ENCODE measurements at regions not wholly inside any gene's neighbourhood (a gene's known extent, or its start where the extent isn't known, plus 50 kb on each side); places are given as distances from the start of the nearest gene placed in this dataset.

DNA sequence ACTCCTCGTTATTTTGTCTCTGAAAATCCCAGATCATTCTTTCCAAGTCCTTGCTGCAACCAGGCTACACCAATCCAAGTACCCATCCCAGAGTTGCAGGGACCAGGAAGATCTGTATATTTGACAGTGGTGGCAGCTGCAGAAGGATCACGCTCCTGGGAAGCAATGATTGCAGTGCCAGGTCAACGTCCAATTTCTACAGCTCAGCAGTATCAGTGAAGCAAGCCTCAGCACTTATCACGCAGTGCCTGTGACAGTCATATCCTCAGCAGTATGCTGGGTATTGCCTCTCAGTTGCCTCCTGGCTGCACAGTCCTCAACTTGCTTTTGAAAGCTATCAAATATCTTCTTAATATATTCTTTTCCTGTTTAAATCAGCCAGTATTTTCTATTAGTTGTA lies 66.7 kb downstream of the BARHL2 start:
- DNase-seq (ENCODE audit: low read depth): no peak
- no peak overlapping the region for H3K4me3 ChIP-seq (ENCODE audit: low read depth, low read length)

DNA sequence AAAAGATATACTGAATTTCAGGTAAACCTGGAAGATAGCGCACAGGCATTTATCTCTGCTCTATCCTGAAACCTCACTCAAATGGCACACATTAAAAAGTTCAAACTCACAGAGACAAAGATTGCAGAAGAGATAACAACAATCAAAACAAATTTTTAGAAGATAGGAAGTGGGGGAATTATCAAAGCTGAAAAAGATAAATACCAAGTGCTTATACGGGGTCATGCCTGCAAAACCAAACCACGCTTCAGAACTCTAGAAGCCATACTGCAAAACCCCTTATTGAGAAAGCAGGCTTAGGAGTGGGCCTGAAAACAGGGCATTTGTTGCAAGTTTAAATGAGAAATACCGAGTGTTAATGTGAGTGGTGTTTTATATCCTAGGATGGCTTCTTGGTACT lies 76.8 kb downstream of the BARHL2 start:
- no peak overlapping the region for H3K4me3 ChIP-seq (ENCODE audit: low read depth, low read length)
- no peak for DNase-seq (ENCODE audit: low read depth)

DNA sequence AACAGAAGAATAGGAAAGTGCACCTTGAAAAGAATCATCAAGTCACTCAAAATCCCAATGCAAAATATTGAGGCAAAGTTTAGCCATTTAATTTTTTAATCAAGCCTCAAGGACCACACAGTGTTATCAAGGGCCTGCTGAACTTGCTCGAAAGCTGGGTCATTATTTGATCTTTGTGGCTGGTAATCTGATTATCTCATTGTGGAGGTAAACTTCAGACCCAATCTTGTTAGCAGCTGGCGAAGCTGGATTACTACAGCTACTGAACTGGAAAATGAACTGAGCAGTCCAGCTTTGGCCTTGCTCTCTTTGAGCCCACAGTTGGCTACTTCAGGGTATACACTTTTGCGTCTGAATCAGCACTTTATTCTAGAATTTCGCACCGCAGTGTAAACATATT lies 94.4 kb downstream of the BARHL2 start:
- DNase-seq (ENCODE audit: low read depth): no peak
- H3K4me3 ChIP-seq (ENCODE audit: low read depth, low read length): no peak overlapping the region

DNA sequence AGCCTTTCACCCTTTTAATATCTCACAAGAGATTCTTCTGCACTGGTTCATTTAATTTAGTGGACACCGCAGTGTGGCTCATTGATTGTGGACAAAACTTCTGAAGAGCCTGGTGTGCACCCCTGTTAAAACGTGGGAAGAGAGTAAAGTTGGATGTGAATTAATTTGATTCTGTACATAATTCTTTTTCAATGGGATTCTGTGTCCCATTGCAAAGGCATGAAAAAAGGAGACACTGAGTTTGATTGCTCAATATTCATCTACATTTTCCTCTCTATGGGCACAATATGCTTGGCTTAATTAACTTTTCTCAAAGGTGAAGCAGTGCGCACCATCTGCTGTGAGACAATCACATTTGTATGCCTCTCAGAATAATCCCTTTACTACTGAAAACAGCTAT lies 95.1 kb downstream of the BARHL2 start:
- H3K4me3 ChIP-seq (ENCODE audit: low read depth, low read length): no peak overlapping the region
- DNase-seq (ENCODE audit: low read depth): no peak

DNA sequence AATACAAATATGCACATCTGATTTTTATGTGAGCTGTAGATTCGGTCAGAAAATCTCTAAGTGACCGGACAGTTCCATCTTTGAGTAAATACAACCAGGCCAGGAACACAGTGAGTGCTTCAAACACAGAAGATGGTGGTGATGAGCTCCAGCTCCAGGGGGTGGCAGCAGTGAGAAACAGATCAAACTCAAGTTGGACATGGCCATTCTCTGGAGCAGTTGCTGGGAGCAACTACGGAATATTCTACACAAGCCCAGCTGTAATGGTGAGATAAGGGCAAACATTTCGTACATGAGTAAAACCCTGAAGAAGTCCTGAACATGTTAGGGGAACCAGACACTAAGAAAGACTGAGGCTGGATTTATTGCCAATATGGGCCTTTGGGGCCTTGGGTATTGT lies 100.7 kb downstream of the BARHL2 start:
- no peak for DNase-seq (ENCODE audit: low read depth)
- H3K4me3 ChIP-seq (ENCODE audit: low read depth, low read length): no peak overlapping the region

DNA sequence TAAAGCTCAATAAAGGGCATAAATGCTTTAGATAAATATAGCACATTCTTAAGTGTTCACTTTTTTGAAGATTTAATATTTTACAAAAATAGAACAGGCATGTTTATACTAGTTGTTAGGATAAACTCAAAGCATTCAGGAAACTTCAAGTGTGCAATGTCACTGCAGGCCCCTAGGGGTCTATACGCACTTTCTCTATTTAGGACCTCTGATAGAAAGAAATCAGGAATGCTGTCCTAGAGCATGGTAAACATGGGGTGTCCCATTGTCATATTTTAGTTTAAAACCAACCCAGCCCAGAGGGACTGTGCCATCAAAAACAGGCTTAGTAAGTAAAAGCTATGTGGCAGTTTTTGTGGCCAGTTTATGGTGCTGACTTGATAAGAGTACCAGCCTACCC lies 102.2 kb downstream of the BARHL2 start:
- DNase-seq (ENCODE audit: low read depth): no peak
- no peak overlapping the region for H3K4me3 ChIP-seq (ENCODE audit: low read depth, low read length)

DNA sequence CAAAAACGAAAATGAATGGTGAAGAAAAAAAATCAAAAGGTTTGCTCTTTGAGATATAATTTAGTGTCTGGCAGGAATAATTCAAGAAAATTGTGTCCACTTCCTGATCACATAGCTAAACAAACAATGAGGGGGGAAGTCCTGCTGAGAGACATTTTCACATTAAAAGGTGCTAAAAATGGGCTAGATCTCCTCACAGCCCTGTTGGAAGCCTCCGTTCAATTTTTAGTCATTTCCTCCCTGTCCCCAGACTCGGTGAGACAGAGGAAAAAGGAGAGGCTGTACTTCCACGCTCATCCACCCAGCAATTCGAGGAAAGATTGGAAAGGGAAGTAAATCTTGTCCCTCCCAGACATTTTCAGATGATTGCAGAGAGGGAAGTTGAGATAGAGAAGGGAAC lies 103.7 kb downstream of the BARHL2 start:
- H3K4me3 ChIP-seq (ENCODE audit: low read depth, low read length): no peak overlapping the region
- DNase-seq (ENCODE audit: low read depth): no peak

DNA sequence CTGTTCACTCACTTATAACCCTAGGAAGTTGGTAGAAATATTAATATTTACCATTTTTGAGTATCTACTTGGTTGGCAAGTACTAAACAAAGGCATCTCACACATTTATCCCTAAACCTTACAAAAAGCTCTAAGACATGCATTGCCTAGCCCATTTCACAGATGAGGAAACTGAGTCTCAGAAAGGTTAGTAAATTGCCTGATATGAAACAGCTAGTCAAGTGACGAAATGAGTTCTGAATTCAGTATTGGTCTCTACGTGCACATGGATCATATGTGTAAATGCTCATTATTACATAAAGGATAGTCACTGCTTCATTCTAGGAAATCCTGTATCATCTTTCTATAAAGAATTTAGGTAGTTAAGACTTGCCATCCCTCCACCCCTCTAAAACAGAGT lies 105.1 kb downstream of the BARHL2 start:
- DNase-seq (ENCODE audit: low read depth): no peak
- no peak overlapping the region for H3K4me3 ChIP-seq (ENCODE audit: low read depth, low read length)

DNA sequence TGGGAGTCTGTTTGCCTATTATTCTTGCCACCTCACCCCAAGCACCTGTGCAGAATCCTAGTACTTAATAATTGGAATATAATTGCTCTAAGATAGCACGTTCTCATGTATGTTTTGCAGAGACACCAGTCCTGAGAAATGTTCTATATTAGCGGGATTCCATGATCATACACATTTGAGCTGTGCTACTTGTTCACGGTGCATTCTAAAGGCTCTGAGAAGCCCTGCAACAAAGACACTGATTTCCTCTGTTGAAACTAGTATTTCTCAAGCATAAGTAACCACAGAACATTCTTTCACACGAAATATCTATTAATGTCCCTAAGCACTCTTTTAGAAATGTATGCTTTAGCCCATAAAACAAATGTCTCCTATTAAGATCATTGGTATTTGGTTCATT lies 109.4 kb downstream of the BARHL2 start:
- no peak for DNase-seq (ENCODE audit: low read depth)
- H3K4me3 ChIP-seq (ENCODE audit: low read depth, low read length): no peak overlapping the region

DNA sequence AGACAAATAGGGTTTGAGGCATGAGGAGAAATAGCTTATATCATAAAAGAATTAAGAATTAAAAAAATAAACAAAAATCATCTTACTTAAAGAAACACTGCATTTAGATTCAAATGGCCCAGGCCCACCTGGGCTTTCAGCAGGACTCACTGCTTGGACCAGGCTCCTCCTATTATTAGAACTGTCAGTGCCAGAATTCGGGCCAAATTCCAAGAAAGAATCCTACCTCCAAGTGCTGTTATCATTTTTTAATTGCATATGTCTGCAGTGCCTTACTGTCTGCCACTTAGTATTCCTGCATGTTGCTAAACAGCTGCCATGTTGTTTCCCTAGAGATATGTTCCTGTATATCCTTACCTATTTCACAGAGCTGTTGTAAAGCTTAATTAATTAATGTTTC lies 112.0 kb downstream of the BARHL2 start:
- DNase-seq (ENCODE audit: low read depth): no peak
- no peak overlapping the region for H3K4me3 ChIP-seq (ENCODE audit: low read depth, low read length)

DNA sequence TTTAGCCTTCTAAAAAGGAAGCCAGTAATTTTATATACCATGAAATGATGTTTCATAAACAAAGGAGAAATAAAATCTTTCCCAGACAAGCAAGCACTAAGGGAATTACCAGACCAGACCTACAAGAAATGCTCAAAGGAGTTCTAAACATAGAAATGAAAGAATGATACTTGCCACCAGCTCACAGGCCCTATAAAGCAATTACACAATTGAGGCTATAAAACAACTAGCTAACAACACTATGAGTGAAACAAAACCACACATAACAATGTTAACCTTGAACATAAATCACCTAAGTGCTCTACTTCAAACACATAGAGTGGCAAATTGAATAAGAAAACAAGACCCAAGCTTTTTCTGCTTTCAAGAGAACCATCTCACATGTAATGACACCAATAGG lies 123.8 kb downstream of the BARHL2 start:
- DNase-seq (ENCODE audit: low read depth): no peak
- no peak overlapping the region for H3K4me3 ChIP-seq (ENCODE audit: low read depth, low read length)

DNA sequence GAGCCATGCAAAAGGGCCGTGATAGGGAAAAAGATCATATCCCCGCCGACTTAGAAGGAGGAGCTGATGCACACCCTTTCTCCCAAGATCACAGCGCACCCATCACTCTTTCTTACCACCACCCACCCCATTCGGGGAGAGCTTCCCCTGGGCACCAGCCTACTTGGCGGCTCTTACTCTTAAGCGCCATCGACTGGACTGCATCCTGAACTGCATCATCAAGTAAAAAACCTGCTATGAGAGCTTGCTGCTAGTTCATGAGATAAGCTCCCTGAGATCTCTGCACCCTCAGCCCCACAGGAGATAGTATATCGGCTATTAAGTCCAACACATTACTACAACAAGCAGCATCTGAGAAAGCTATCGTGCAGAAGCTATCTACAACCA lies 125.1 kb downstream of the BARHL2 start:
- no peak overlapping the region for H3K4me3 ChIP-seq (ENCODE audit: low read depth, low read length)
- DNase-seq (ENCODE audit: low read depth): no peak

DNA sequence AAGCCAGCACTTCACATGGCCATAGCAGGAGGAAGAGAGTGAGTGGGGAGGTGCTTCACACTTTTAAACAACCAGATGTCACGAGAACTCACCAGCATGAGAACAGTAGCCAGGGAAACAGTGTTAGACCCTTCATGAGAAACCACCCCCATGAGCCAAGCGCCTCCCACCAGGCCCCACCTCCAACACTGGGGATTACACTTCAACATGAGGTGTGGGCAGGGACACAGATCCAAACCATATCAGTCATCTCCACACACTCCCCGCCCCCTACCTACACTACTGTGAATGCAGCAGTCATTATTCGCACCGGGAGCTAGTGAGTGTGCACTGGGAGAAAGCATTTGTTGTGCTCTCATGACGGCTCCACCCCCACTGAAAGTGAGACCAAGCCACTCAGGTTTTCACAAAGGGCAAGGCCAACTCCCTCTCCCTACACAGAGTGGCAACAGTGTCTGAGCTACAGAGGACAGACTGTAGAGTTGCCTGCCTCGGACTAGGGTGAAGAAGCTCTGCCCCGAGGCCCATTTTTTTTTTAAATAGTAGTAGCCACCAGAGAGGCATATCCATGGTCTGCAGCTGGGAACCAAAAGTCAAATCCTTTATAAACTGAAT lies 125.6 kb downstream of the BARHL2 start:
- no peak for DNase-seq (ENCODE audit: low read depth)
- no peak overlapping the region for H3K4me3 ChIP-seq (ENCODE audit: low read depth, low read length)

DNA sequence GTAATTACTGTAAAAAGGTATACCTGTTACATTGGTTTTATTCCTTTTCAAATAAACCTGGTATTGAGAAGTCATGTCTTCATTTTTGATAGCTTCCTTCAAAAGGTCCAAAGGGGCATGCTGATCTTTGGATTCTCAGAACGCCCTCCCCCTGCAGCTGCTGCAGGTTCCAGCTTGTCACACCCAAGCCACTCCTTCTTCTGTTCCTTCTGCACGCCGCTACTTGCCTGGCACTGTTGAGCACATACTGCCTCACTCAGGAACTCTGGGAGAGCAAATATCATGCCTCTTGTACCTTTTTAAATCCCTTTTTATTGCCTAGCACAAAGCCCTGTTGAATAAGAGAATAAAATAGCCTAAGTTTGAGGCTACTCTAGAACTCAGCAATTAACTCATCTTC lies 136.9 kb downstream of the BARHL2 start:
- H3K4me3 ChIP-seq (ENCODE audit: low read depth, low read length): no peak overlapping the region
- no peak for DNase-seq (ENCODE audit: low read depth)

DNA sequence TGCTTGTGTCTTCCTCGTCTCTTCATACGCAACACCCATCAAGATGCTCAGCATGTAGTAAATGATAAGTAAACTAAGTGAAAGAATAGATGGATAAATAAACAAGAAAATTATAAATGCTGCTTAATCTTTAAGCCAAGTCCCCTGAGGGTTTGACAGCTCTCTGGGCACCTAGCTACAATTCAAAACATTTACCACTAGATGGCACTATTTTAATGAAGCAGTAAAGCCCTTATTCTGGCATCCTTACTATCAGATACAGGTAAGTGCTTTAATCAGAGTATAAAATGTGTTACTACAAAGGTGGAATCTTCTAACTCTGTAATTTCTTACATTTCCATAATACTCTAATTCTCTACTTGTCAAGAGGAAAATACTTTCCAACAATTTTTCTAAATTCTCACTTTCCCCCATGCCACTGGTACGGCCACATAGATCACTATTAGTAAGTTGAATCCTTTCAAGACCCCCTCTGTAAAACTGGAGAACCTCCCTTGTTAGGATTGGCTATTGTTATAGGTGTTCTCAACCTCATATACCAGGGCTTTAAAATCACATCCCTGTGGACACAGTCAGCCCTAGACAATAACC lies 137.8 kb downstream of the BARHL2 start:
- peak; percentile 1 for DNase-seq (ENCODE audit: low read depth)
- H3K4me3 ChIP-seq (ENCODE audit: low read depth, low read length): no peak overlapping the region

DNA sequence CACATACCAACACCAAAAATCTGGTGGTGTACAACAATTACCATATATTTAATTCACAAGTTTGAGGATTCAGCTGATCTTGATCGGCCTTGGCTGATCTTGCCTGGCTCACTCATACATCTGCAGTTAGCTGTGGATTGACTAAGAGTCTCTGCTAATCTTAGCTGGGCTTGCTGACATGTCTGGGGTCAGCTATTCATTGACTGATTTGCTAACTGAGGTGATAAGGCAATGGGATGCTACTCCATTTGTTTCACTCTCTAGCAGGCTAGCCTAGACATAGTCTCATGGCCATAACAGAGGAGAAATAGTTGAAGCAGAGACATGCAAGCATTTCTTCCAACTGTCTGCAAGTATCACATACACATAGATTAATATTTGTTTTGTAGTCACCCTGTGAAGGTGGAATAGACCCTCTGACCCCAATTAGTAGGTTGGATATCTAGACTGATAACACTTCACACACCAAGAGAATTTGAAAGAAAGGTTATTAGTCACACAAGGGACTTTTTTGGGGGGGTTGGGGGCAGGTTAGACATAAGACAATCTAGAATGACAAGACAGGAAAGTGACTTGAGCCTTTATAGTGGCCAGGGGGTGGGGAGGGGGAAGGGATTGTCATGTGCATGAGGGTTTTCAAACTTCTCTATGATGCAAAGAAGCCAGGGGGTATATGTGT lies 142.3 kb downstream of the BARHL2 start:
- no peak overlapping the region for H3K4me3 ChIP-seq (ENCODE audit: low read depth, low read length)
- DNase-seq (ENCODE audit: low read depth): no peak

DNA sequence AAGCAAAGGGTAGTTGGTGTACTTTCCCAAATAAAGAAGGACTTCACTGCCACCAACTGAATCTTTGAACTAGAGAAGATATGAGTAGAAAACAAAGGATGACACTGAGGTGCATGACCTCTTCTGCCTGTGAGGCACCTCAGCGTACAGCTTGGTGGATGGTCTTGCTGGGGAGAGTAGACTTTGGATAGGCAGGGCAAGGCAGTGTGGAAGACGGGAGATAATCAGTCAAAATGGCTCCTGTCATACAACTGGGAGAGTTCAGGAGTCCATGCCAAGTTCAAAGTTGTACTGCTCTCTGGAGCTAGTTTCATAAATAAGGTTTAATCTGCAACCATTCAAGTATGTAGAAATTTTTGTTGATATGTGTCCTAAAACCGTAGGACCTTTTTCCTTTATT lies 143.4 kb downstream of the BARHL2 start:
- H3K4me3 ChIP-seq (ENCODE audit: low read depth, low read length): no peak overlapping the region
- DNase-seq (ENCODE audit: low read depth): no peak

DNA sequence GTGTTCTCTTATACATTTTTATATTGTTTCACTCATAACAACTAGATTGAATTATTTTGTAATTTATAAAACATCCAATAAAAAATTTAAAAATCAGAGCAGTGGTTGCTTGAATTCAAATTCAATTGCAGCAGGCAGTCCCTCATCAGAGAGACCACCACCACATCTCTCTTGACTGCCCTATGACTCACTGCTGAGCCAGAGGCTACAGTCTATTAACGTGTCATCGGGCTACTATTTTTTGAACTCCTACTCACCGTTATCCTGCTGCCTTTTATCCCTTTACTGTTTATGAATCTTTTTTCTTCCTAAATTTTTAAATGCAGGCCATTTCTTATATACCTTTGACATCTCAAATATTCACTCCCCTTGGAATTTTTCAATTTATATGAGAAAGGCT lies 144.7 kb downstream of the BARHL2 start:
- no peak for DNase-seq (ENCODE audit: low read depth)
- no peak overlapping the region for H3K4me3 ChIP-seq (ENCODE audit: low read depth, low read length)

DNA sequence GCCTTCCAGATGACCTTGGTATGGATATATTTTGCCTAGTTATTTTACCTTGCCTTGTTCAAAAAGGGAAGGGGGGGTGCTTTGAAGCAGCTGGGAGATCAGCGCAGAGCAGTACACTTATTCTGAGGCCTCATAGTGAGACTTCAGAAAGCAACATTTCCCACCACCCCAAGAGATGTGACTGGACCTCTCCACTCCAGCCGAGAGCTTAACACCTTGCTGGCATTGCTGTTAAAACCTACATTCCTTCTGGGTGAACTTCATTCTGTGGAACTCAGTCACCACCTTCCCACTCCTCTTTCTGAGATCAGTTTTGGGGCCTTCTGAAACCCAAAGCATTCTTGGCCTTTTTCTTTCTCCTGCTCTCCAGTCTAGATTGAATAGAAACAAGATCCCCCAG lies 148.7 kb downstream of the BARHL2 start:
- DNase-seq (ENCODE audit: low read depth): no peak
- H3K4me3 ChIP-seq (ENCODE audit: low read depth, low read length): no peak overlapping the region

DNA sequence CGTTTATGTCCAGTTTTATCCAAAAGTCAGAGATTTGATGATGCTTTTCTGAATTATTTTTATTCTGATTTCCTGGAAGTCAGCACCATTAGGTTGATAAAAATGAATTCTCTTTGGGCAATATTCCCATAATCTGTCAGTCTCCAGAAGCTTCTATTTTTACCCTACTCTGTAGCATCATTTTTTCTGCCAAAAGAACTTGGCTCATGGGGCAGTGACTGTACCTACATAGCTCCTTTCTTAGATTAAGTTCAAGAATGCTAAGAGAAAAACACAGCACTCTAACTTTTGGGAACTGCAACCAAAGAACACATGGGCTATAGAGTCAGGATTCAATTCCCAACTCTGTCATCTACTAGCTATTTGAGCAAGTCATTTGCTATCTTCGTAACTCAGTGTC lies 152.9 kb downstream of the BARHL2 start:
- DNase-seq (ENCODE audit: low read depth): no peak
- H3K4me3 ChIP-seq (ENCODE audit: low read depth, low read length): no peak overlapping the region

DNA sequence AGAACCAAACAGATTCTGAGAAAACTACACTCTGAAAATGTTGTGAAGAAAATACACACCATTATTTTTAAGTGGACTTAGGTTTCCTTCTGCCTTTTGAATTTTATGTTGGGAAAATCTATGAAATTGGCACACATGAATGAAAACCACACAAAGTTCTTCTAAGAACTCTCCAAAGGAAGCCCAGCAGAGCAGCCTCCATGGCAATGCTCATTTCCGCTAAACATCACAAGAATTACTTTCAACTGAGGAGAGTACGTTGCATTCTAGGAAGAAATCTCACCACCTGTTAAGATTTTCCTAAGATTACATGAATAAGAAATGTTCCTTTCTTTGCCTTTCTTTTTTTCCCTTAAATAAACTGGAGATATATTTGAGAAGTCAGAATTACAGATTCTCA lies 154.2 kb downstream of the BARHL2 start:
- no peak overlapping the region for H3K4me3 ChIP-seq (ENCODE audit: low read depth, low read length)
- DNase-seq (ENCODE audit: low read depth): no peak
